ENCODE measurements at regions not wholly inside any gene's neighbourhood (a gene's known extent, or its start where the extent isn't known, plus 50 kb on each side); places are given as distances from the start of the nearest gene placed in this dataset.

DNA sequence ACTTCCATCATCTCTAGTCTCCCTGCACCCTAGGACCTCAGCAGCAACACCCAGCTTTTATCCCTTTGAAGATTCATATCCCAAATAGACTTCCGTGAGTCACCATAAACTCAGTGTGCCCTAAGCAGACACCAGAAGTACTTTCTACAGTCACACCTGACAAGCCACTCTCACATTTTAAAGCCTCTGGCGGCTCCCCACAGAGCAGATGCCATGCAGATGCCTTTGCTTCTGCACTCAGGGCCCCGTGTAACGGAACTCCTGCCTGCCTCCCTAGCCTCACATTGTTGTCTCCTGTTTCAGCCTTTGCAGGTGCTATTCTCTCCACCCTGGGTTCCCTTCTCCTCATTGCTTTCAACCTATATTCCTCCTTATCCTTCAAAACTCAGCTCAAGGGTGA is 155.5 kb upstream of the SLC24A5 start:
- no peak for TF ChIP-seq CTCF (conservative IDR thresholded peaks at IDR 0.05; ENCODE audit: low read depth, low read length)
- no peak for DNase-seq (ENCODE audit: low read depth)
- no peak overlapping the region for H3K4me3 ChIP-seq (ENCODE audit: low read depth, low read length)

GRCh38 chr15:47968593-47968992 is 152.2 kb upstream of the SLC24A5 start:
- no peak overlapping the region for H3K4me3 ChIP-seq (ENCODE audit: low read depth, low read length)
- TF ChIP-seq CTCF (conservative IDR thresholded peaks at IDR 0.05; ENCODE audit: low read depth, low read length), result no peak
- DNase-seq (ENCODE audit: low read depth), result no peak

- TF ChIP-seq CTCF (conservative IDR thresholded peaks at IDR 0.05; ENCODE audit: low read depth, low read length), result no peak
- no peak for DNase-seq (ENCODE audit: low read depth)
- H3K4me3 ChIP-seq (ENCODE audit: low read depth, low read length), result no peak overlapping the region
These were observed 149.2 kb upstream of the SLC24A5 start for GRCh38 chr15:47971637-47972036.

DNA sequence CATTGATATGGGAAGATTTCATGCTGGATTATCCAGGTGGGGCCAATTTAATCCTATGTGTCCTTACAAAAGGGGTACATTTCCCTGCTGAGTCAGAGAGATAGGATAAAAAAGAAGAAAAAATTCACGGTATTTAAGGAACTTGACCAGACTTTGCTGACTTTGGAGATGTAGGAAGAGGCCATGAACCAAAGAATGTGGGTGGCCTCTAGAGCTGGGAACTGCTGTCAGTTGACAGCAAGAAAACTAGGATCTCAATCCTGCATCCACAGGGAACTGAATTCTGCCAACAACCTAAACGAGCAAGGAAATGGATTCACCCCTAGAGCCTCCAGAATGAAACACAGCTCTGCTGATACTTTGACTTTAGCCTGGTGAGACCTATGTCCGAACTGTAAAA is 148.1 kb upstream of the SLC24A5 start:
- TF ChIP-seq CTCF (conservative IDR thresholded peaks at IDR 0.05; ENCODE audit: low read depth, low read length), result no peak
- no peak for DNase-seq (ENCODE audit: low read depth)
- H3K4me3 ChIP-seq (ENCODE audit: low read depth, low read length), result no peak overlapping the region

DNA sequence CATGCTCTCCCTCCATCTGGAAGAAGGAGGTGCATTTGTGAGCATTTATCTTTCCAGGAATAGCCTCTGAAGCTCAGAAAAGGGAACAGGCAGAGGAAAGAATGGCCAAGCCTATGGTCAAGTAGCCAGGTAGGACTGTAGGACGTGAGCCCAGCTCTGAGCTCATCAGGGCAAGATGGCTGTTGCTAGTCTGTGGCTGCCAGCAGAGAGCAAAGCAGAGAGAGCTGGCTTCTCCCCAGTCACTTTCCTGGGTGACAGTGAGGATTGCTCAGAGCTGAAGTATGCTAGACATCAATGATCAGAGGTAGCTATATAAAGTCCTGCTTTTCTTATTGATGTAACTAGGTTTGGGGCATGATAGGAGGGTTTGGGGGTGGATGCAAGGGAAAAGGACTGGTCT is 146.1 kb upstream of the SLC24A5 start:
- no peak overlapping the region for H3K4me3 ChIP-seq (ENCODE audit: low read depth, low read length)
- TF ChIP-seq CTCF (conservative IDR thresholded peaks at IDR 0.05; ENCODE audit: low read depth, low read length), result no peak
- no peak for DNase-seq (ENCODE audit: low read depth)

DNA sequence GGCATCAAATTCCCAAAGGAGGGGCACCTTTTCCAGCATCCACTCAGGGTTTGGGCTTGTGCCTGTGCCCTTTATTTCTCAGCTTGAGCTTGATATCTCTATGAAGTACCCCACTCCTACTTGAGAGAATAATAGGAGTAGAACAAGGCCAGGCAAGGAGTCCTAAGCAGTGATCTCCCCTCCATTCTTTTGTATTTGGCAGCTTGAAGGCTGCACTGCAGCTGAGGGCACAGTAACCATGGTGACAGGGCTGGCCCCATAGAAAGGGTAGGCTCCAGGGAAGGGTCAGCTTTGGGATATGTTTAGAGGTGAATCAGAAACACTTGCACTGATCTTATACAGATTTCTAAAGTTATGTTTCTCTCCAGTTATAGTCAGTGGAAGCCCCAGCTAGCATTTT is 145.4 kb upstream of the SLC24A5 start:
- no peak overlapping the region for H3K4me3 ChIP-seq (ENCODE audit: low read depth, low read length)
- DNase-seq (ENCODE audit: low read depth), result no peak
- no peak for TF ChIP-seq CTCF (conservative IDR thresholded peaks at IDR 0.05; ENCODE audit: low read depth, low read length)

DNA sequence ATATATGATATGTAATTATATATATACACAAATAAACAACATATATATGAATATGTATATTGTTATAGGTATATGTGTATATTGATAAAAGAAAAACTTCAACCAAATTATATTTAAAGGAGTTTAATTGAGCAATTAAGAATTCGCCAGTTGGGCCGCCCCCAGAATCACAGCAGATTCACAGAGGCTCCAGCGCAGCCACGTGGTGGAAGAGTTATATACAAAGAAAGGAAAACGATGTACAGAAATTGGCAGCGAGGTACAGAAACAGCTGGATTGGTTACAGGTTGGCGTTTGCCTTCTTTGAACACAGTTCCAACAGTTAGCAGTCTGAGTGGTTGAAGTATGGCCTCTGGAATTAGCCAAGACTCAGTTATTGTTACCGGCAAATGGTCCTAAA is 137.3 kb upstream of the SLC24A5 start:
- H3K4me3 ChIP-seq (ENCODE audit: low read depth, low read length), result no peak overlapping the region
- no peak for TF ChIP-seq CTCF (conservative IDR thresholded peaks at IDR 0.05; ENCODE audit: low read depth, low read length)
- DNase-seq (ENCODE audit: low read depth), result no peak

Measured in choroid plexus epithelial cell (primary cell).